PC-9 (cell line): ENCODE measurements at regions not wholly inside any gene's neighbourhood (a gene's known extent, or its start where the extent isn't known, plus 50 kb on each side); places are given as distances from the start of the nearest gene placed in this dataset.
"Not testable (repeated sequence)": the region's sequence is repeated elsewhere in the genome, so short reads cannot be mapped to it uniquely, and the experiment has no call there.

ENCODE experiments used
- BruUV-seq: library from RNA; stranded (reverse); fragments of 400-500 nt; replicated peaks from 2 replicates; lab custom pipeline; 2021; lab: Mats Ljungman, UMichigan
- CTCF ChIA-PET: fragments of 300-600 bp; sonication (Branson Sonifier 250); formaldehyde crosslinking; loops from one replicate; lab custom pipeline; 2022; ENCODE audit warnings: antibody characterized with exemption; lab: Charles Lee
- POLR2A ChIA-PET: fragments of 300-600 bp; sonication (Branson Sonifier 250); formaldehyde crosslinking; loops from one replicate; lab custom pipeline; 2022; ENCODE audit warnings: antibody characterized with exemption; ENCODE audit not compliant: unreplicated experiment; lab: Charles Lee
- DNase-seq, 2 experiments: peaks; one replicate each; pipeline versions ENCODE4 v3.0.0 to v3.0.0-alpha.2; 2015 to 2022; ENCODE audit warnings: mixed read lengths in 1 of 2
- H2AFZ ChIP-seq: fragments of 200-600 bp; sonication (generic); 2 replicates; pipeline ENCODE4 v1.8.1; 2017; ENCODE audit warnings: antibody characterized with exemption
- H3F3A ChIP-seq: fragments of 200-600 bp; sonication (generic); 2 replicates; pipeline ENCODE4 v1.8.1; 2017; ENCODE audit warnings: antibody characterized with exemption, mild to moderate bottlenecking, low read depth; ENCODE audit not compliant: insufficient read depth
- H3K27ac ChIP-seq: fragments of 200-600 bp; sonication (generic); 2 replicates; pipeline ENCODE4 v1.6.1; 2016; ENCODE audit warnings: mixed run types
- H3K27me3 ChIP-seq: fragments of 200-600 bp; sonication (generic); 2 replicates; pipeline ENCODE4 v1.6.1; 2016; ENCODE audit warnings: low read depth, mixed run types; ENCODE audit not compliant: insufficient read depth
- H3K36me3 ChIP-seq: fragments of 200-600 bp; sonication (generic); 2 replicates; pipeline ENCODE4 v1.6.1; 2016; ENCODE audit warnings: low read depth, mixed run types
- H3K4me1 ChIP-seq: fragments of 200-600 bp; sonication (generic); replicated peaks from 2 replicates; pipeline ENCODE4 v1.6.1; 2016; ENCODE audit warnings: mixed run types; ENCODE audit not compliant: insufficient read depth
- H3K4me2 ChIP-seq: fragments of 200-600 bp; sonication (generic); 2 replicates; pipeline ENCODE4 v1.6.1; 2017; ENCODE audit warnings: mixed run types
- H3K4me3 ChIP-seq: fragments of 200-600 bp; sonication (generic); 2 replicates; pipeline ENCODE4 v1.6.1; 2016; ENCODE audit warnings: mixed run types
- H3K79me2 ChIP-seq: fragments of 200-600 bp; sonication (generic); 2 replicates; pipeline ENCODE4 v1.6.1; 2017; ENCODE audit warnings: low read depth, mixed run types
- H3K9me2 ChIP-seq: fragments of 200-600 bp; sonication (generic); 2 replicates; pipeline ENCODE4 v1.8.1; 2017; ENCODE audit warnings: mild to moderate bottlenecking; ENCODE audit not compliant: insufficient read depth
- H3K9me3 ChIP-seq: fragments of 200-600 bp; sonication (generic); 2 replicates; pipeline ENCODE4 v1.8.1; 2016; ENCODE audit warnings: low read depth; ENCODE audit not compliant: insufficient read depth
- H4K20me1 ChIP-seq: fragments of 200-600 bp; sonication (generic); 2 replicates; pipeline ENCODE4 v1.8.1; 2017; ENCODE audit not compliant: insufficient read depth
- EZH2 ChIP-seq: fragments of 200-600 bp; sonication (generic); IDR thresholded peaks from 2 replicates; pipeline ENCODE4 v1.8.0; 2017; ENCODE audit warnings: antibody characterized with exemption, low read depth
- intact Hi-C: fragments of 100-400 bp; cut with micrococcal nuclease; formaldehyde crosslinking; loops from one replicate; pipeline ENCODE4 v1.10.0; 2022; ENCODE audit not compliant: unreplicated experiment
- TF ChIP-seq, protein P1 (sequence below): fragments of 200-600 bp; sonication (generic); conservative IDR thresholded peaks from 2 replicates; pipeline ENCODE4 v1.6.1; 2017; ENCODE audit warnings: mixed run types, antibody characterized with exemption, mild to moderate bottlenecking, moderate library complexity

GRCh38 chr7:29679963-29680362, 116.3 kb downstream of the PRR15 start:
- H4K20me1 ChIP-seq, H3F3A ChIP-seq, H3K9me3 ChIP-seq, H2AFZ ChIP-seq, DNase-seq, H3K36me3 ChIP-seq, H3K27ac ChIP-seq, BruUV-seq, H3K4me2 ChIP-seq, H3K27me3 ChIP-seq, POLR2A ChIA-PET, H3K9me2 ChIP-seq, CTCF ChIA-PET, H3K4me3 ChIP-seq: not testable (repeated sequence)
- intact Hi-C loops, result loop anchor here (5.0 to 10.0 kb wide), 3 partner anchors 58 to 115 kb away; partner anchors contain the start of gene PRR15
- peaks cover 65% of the 10 kb centered on the region for H3K79me2 ChIP-seq
- H3K4me1 ChIP-seq, result peaks cover 36% of the 10 kb centered on the region

GRCh38 chr7:29680601-29681000, 117.0 kb downstream of the PRR15 start:
- H4K20me1 ChIP-seq, DNase-seq, H3K27me3 ChIP-seq, H3K9me2 ChIP-seq, CTCF ChIA-PET, H3K9me3 ChIP-seq, H3F3A ChIP-seq, H3K36me3 ChIP-seq, H2AFZ ChIP-seq, POLR2A ChIA-PET, BruUV-seq, H3K27ac ChIP-seq, H3K4me3 ChIP-seq: not testable (repeated sequence)
- Histone ChIP-seq H3K4me2 (peak overlapping the region; percentile 20; the same call in 1 of the 2 replicates), H3K4me1 (peaks cover 36% of the 10 kb centered on the region), H3K79me2 (peaks cover 62% of the 10 kb centered on the region)
- intact Hi-C loops, result loop anchor here (5.0 to 10.0 kb wide), 3 partner anchors 58 to 116 kb away; partner anchors contain the start of gene PRR15

DNA sequence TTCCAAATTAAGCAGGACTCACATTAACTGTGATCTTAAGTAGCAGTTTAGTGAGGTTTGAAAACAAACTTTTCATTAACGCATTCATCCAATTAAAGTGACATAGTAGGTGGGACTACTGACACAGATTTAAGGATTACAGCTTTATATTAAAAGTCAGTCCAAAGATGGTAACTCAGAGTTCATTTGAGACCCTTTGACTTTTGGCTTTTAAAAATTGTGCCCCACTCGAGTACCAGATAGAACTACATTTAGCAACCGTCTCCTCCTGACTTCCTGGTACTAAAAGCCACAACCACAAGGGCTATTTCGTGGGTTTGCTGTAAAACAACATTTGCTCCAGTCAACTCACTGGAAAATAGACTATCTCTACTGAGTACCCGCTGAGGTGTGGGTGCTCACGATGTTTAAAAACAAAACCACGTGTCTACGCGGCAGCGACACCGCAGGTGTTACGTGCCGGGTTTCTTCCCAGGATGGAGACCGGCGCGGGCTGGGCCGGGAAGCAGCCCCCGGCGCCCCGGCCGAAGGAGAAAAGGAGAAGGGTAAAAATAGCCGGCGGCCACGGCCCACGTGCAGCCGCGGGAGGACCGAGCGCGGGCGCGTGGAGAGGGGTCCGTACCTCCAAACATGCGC, 120.6 kb downstream of the PRR15 start:
- POLR2A ChIA-PET, H3K9me3 ChIP-seq, H3K27me3 ChIP-seq, DNase-seq, CTCF ChIA-PET, H3K36me3 ChIP-seq, BruUV-seq, H3K9me2 ChIP-seq, H4K20me1 ChIP-seq, H3F3A ChIP-seq: not testable (repeated sequence)
- Histone ChIP-seq H3K79me2 (peaks cover 47% of the 10 kb centered on the region), H3K27ac (peak overlapping the region; percentile 64), H2AFZ (peak overlapping the region; percentile 84), H3K4me1 (peaks cover 44% of the 10 kb centered on the region), H3K4me3 (peak overlapping the region; percentile 97), H3K4me2 (peak overlapping the region; percentile 80)
- intact Hi-C loops, result loop anchor here (5.0 to 10.0 kb wide), 3 partner anchors 61 to 119 kb away; partner anchors contain the start of gene PRR15

DNA sequence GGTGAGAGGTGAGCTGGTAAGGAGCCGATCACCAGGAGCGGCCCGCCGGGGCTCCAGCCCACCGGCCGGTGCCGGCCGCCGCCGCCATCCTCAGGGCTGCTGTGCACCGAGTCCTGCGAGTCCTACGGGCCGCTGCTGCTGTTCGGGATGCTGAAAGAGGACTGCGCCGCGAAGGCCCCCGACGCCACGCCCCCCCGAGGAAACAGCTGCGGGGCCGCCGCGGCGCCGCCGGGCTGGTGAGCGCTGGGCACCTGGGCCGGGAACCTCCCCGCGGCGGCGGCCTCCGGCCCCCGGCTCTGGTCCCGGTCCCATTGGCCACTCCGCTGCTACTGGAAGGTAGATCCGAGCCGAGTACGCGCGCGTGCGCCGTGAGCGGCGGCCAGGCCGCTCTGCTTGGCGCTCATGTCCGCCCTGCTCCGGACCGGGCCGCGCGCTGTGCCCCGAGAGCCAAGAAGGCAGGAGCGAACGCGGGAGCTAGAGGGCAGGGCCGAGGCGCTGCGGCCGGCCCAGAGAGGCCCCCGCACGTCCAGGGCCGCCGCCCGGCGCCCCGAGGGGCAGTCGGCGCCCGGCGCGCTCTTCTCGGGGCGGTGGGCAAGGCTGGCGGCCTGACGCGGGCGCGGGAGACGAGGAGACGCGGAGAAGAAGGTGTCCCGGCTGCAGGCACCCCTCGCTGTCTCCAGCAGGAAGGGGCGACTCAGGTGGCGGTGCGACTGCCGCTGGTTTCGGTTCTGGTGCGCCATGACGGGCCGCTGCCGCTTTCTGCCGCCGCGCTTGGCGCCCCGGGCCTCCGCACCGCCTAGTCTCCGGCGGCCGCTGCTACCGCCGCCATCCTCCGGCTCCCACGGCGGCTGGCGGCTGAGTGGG, 121.3 kb upstream of the WIPF3 start:
- POLR2A ChIA-PET, result no interaction called here
- peaks cover 39% of the 10 kb centered on the region for H3K79me2 ChIP-seq
- peak overlapping the region; percentile 64 for H3K27ac ChIP-seq
- H2AFZ ChIP-seq, result peak overlapping the region; percentile 84
- no peak for TF ChIP-seq EZH2
- TF ChIP-seq, protein P1, sequence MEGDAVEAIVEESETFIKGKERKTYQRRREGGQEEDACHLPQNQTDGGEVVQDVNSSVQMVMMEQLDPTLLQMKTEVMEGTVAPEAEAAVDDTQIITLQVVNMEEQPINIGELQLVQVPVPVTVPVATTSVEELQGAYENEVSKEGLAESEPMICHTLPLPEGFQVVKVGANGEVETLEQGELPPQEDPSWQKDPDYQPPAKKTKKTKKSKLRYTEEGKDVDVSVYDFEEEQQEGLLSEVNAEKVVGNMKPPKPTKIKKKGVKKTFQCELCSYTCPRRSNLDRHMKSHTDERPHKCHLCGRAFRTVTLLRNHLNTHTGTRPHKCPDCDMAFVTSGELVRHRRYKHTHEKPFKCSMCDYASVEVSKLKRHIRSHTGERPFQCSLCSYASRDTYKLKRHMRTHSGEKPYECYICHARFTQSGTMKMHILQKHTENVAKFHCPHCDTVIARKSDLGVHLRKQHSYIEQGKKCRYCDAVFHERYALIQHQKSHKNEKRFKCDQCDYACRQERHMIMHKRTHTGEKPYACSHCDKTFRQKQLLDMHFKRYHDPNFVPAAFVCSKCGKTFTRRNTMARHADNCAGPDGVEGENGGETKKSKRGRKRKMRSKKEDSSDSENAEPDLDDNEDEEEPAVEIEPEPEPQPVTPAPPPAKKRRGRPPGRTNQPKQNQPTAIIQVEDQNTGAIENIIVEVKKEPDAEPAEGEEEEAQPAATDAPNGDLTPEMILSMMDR, result no peak
- H3K36me3 ChIP-seq, result no peaks in the 10 kb centered on the region
- no peaks in the 10 kb centered on the region for H3F3A ChIP-seq
- intact Hi-C loops, result loop anchor here (5.0 to 10.0 kb wide), 3 partner anchors 60 to 120 kb away; partner anchors contain the start of gene PRR15
- H3K4me1 ChIP-seq, result peaks cover 44% of the 10 kb centered on the region
- H3K9me3 ChIP-seq, result no peaks in the 10 kb centered on the region
- CTCF ChIA-PET, result interaction anchor here (0.6 kb wide), 2 partner anchors 610 to 758 kb away, joined by 4 to 7 read pairs; no protein-coding TSS in a partner anchor
- H4K20me1 ChIP-seq, result no peaks in the 10 kb centered on the region
- no peaks in the 10 kb centered on the region for H3K27me3 ChIP-seq
- peak overlapping the region; percentile 97 for H3K4me3 ChIP-seq
- peak; percentile 48 to 77 for DNase-seq
- H3K9me2 ChIP-seq, result no peaks in the 10 kb centered on the region
- BruUV-seq, result no TSS peak
- peak overlapping the region; percentile 80 for H3K4me2 ChIP-seq

DNA sequence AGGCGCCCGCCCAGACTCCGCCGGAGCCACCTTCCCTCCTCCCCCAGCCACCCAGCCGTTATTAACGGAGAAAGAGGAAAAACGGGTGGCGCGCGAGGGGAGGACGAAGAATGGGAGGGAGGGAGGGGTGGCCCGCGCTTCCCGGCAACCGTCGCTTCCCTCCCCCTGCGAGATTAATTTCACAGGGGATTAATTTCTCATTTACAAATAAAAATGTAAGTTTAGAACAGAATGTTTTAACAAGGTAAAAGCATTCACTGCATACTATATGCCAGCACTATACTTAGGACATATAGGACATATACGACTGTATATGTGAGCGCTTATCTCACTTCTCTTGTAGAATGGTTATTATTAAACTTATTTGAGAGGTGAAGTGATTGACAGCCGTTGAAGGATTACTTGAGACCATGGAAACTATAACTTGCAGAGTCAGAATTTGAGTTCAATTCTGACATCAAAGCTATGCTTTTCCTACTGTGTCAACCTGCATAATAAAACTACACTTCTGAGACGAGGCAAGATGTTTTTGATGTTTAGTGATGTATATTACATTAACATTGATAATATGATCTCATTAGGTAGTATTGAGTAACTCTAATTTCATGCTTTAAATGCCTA, 120.5 kb upstream of the WIPF3 start:
- Histone ChIP-seq H2AFZ (peak overlapping the region; percentile 84), H3K4me3 (peak overlapping the region; percentile 97), H3K79me2 (peaks cover 35% of the 10 kb centered on the region), H3K27ac (peak overlapping the region; percentile 64; the same call in 1 of the 2 replicates), H3K4me1 (peaks cover 41% of the 10 kb centered on the region), H3K4me2 (peak overlapping the region; percentile 80)
- POLR2A ChIA-PET, H3K27me3 ChIP-seq, DNase-seq, H4K20me1 ChIP-seq, H3F3A ChIP-seq, H3K9me2 ChIP-seq, H3K36me3 ChIP-seq, H3K9me3 ChIP-seq, BruUV-seq: not testable (repeated sequence)
- CTCF ChIA-PET, result interaction anchor here (0.6 kb wide), 1 partner anchor 611 kb away, joined by 4 read pairs; no protein-coding TSS in a partner anchor
- intact Hi-C loops, result loop anchor here (10.0 kb wide), 2 partner anchors 59 to 121 kb away; partner anchors contain the start of gene PRR15

DNA sequence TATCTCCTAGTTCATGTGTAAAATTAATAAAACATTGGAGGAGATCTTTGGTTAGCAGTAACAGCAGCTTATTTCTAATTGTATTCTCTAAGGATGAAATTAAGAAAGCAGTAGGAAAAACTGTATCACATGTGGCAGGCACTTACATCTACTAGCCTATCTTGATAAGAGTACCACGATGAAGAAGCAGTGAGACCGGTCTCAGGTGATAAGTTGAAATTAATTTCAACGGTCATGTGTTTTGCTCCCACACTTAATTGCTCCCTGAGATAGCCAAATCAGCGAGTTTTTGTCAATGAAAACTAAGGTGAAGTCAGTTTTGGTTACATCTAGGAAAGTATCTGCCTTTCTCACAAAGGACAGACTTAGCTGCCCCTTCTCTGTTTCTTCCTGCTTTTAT, 115.8 kb upstream of the WIPF3 start:
- DNase-seq, H3K9me3 ChIP-seq, H3F3A ChIP-seq, H3K27me3 ChIP-seq, POLR2A ChIA-PET, H2AFZ ChIP-seq, H4K20me1 ChIP-seq, H3K9me2 ChIP-seq, intact Hi-C loops, H3K79me2 ChIP-seq, H3K36me3 ChIP-seq, H3K27ac ChIP-seq, H3K4me1 ChIP-seq, H3K4me3 ChIP-seq, BruUV-seq, H3K4me2 ChIP-seq, CTCF ChIA-PET: not testable (repeated sequence)
